Choroid plexus epithelial cell (primary cell): ENCODE measurements at regions not wholly inside any gene's neighbourhood (a gene's known extent, or its start where the extent isn't known, plus 50 kb on each side); places are given as distances from the start of the nearest gene placed in this dataset.

Source experiments
- DNase-seq: peaks from one replicate; pipeline ENCODE4 v3.0.0-alpha.2; 2010; ENCODE audit warnings: low read depth
- H3K4me3 ChIP-seq: 2 replicates; pipeline ENCODE4 v1.5.1; 2011; ENCODE audit warnings: low read depth, mild to moderate bottlenecking, control low read depth, low read length, moderate library complexity
- TF ChIP-seq, protein P1 (sequence below): conservative IDR thresholded peaks from 2 replicates; pipeline ENCODE4 v1.5.1; 2011; ENCODE audit warnings: low read depth, mild to moderate bottlenecking, control low read depth, inconsistent platforms, low read length, moderate library complexity

- TF ChIP-seq, protein P1, sequence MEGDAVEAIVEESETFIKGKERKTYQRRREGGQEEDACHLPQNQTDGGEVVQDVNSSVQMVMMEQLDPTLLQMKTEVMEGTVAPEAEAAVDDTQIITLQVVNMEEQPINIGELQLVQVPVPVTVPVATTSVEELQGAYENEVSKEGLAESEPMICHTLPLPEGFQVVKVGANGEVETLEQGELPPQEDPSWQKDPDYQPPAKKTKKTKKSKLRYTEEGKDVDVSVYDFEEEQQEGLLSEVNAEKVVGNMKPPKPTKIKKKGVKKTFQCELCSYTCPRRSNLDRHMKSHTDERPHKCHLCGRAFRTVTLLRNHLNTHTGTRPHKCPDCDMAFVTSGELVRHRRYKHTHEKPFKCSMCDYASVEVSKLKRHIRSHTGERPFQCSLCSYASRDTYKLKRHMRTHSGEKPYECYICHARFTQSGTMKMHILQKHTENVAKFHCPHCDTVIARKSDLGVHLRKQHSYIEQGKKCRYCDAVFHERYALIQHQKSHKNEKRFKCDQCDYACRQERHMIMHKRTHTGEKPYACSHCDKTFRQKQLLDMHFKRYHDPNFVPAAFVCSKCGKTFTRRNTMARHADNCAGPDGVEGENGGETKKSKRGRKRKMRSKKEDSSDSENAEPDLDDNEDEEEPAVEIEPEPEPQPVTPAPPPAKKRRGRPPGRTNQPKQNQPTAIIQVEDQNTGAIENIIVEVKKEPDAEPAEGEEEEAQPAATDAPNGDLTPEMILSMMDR: no peak
- H3K4me3 ChIP-seq: no peak overlapping the region
- no peak for DNase-seq
These were observed 50.5 kb upstream of the ADGRG2 start for GRCh38 chrX:19172741-19173140.

DNA sequence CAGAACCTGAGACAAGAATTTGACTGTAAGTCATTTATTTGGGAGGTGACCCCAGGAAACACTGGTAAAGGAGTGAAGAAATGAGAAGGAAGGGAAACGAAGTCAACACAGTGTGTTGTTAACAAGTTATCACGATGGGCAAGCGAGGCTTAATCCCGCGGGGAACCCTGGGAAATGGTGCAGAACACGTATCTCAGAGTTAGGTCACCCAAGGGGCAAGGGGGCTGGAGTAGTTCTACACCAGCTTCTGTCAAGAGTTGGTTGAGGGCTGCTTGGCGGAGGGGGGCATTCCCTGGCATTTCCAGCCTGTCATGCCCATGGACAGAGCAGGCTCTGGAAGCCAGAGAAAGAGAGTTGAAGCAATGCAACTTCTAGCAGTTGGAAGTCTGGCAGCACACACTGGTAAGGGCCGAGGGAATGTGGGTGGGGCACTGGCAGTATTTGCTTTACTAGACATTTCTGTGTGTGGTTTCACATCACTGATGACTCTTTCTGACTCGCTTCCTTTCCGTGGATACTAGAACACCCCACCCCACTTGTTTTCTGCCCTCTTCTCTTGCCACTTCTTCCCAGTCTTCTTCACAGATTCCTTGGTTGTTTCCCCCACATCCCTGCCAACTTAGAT, 52.2 kb upstream of the ADGRG2 start:
- peak; percentile 15 for DNase-seq
- H3K4me3 ChIP-seq: no peak overlapping the region
- TF ChIP-seq, protein P1: no peak

GRCh38 chrX:19176901-19177630, 54.8 kb upstream of the ADGRG2 start:
- TF ChIP-seq, protein P1: no peak
- no peak overlapping the region for H3K4me3 ChIP-seq
- DNase-seq: no peak

GRCh38 chrX:19177721-19178120, 55.5 kb upstream of the ADGRG2 start:
- DNase-seq: no peak
- no peak overlapping the region for H3K4me3 ChIP-seq
- TF ChIP-seq, protein P1: no peak

DNA sequence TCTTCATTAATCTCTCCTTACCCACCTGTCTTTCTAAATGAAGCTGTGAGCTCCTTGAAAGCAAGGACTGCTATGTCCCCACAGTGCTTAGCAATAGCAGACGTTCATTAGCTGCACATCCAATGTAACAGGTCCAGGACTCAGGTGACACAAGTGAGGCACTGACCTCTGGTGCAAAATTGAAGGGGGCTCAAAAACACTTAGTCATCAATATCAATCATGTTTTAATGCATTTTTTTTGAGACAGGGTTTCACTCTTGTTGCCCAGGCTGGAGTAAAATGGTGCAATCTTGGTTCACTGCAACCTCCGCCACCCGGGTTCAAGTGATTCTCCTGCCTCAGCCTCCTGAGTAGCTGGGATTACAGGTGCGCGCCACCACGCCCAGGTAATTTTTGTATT, 56.1 kb upstream of the ADGRG2 start:
- TF ChIP-seq, protein P1: no peak
- no peak overlapping the region for H3K4me3 ChIP-seq
- DNase-seq: no peak

DNA sequence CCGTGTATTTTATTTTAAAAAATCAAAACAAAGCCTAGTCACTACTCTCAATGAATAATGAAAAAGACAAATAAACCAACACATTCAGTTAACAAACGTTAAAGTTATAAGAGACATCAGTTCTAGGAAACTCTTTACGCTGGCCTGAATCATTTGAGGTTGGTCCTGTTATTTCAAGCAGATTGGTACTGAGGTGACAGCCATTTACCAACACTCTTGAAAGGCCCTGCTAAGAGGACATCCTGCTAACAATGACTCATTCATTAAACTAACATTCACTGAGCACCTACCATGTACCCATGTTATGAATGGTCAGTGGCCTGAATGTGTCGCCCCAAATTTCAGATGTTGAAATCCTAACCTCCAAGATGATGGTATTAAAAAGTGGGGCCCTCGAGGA, 57.1 kb upstream of the ADGRG2 start:
- TF ChIP-seq, protein P1: no peak
- DNase-seq: no peak
- H3K4me3 ChIP-seq: no peak overlapping the region

DNA sequence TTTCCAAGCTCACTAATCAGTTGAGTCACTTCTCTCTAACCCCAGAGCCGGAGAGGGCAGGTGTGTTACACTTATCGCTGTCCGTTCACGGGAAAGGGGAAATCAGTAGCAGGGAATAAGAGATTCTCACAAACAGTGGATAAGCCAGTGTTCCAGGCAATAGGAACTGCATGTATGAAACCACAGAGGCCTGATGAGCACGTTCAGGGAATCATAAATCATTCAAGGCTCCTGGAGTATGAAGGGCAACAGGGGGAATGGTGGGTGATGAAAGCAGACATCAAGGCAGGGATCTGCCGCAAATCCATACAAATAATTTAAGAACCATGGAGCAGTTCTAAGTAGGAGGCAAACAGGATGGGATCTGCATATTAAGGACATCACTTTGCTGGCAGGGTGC, 59.1 kb upstream of the ADGRG2 start:
- TF ChIP-seq, protein P1: no peak
- no peak overlapping the region for H3K4me3 ChIP-seq
- no peak for DNase-seq
